Neural cell (in vitro differentiated cells): ENCODE measurements at regions not wholly inside any gene's neighbourhood (a gene's known extent, or its start where the extent isn't known, plus 50 kb on each side); places are given as distances from the start of the nearest gene placed in this dataset.
"Not testable (repeated sequence)": the region's sequence is repeated elsewhere in the genome, so short reads cannot be mapped to it uniquely, and the experiment has no call there.

Experiments used
- CTCF ChIP-seq: fragments of 450-650 bp; IDR thresholded peaks from 2 replicates; pipeline ENCODE4 v1.5.1; 2014; ENCODE audit warnings: antibody characterized with exemption, mild to moderate bottlenecking, moderate library complexity; ENCODE audit not compliant: poor library complexity, severe bottlenecking
- EP300 ChIP-seq: fragments of 450-650 bp; conservative IDR thresholded peaks from 2 replicates; pipeline ENCODE4 v1.6.1; 2014; ENCODE audit warnings: antibody characterized with exemption, mild to moderate bottlenecking, moderate library complexity; ENCODE audit not compliant: poor library complexity, severe bottlenecking
- EZH2 ChIP-seq: fragments of 200-600, 300-800 bp; shearing (Covaris generic), sonication (generic); IDR thresholded peaks from 2 replicates; pipeline ENCODE4 v1.6.1; 2014; ENCODE audit warnings: antibody characterized with exemption, low read length, borderline replicate concordance, mild to moderate bottlenecking; ENCODE audit not compliant: insufficient read depth, poor library complexity, severe bottlenecking
- MXI1 ChIP-seq: fragments of 450-650 bp; conservative IDR thresholded peaks from 2 replicates; pipeline ENCODE4 v1.6.1; 2014; ENCODE audit warnings: antibody characterized with exemption, mild to moderate bottlenecking; ENCODE audit not compliant: poor library complexity, severe bottlenecking
- POLR2AphosphoS5 ChIP-seq: IDR thresholded peaks from 2 replicates; pipeline ENCODE4 v1.6.1; 2012
- REST ChIP-seq: IDR thresholded peaks from 2 replicates; pipeline ENCODE4 v1.6.1; 2012; ENCODE audit warnings: borderline replicate concordance
- SMC3 ChIP-seq: fragments of 450-650 bp; conservative IDR thresholded peaks from 2 replicates; pipeline ENCODE4 v1.6.1; 2014; ENCODE audit warnings: antibody characterized with exemption, mild to moderate bottlenecking, moderate library complexity; ENCODE audit not compliant: poor library complexity
- TAF1 ChIP-seq: IDR thresholded peaks from 2 replicates; pipeline ENCODE4 v1.6.1; 2012; ENCODE audit warnings: low read depth

GRCh38 chr17:68099341-68099753 lies 63.8 kb downstream of the KPNA2 start:
- TF ChIP-seq CTCF, EZH2, POLR2AphosphoS5, MXI1, EP300, TAF1, REST, SMC3: not testable (repeated sequence)
